Left lung (tissue), 4 donors: ENCODE measurements at regions not wholly inside any gene's neighbourhood (a gene's known extent, or its start where the extent isn't known, plus 50 kb on each side); places are given as distances from the start of the nearest gene placed in this dataset.

ENCODE experiments used
- ATAC-seq: fragments of 200-7000 bp; cut with Tn5 transposase; one replicate; pipeline ENCODE4 v1.9.1; 2020; ENCODE audit warnings: moderate library complexity
- DNase-seq, 4 donors: peaks; one replicate each; pipeline ENCODE4 v3.0.0-alpha.2; 2013 to 2020
- H3K27ac ChIP-seq, 2 donors: fragments of 200-600 bp; sonication (generic) in 1 of 2; one replicate each; pipeline versions ENCODE4 v1.5.0 to v1.8.0; 2020 to 2021
- H3K27me3 ChIP-seq, 2 donors: fragments of 200-600 bp; sonication (generic) in 1 of 2; one replicate each; pipeline versions ENCODE4 v1.5.0 to v1.8.0; 2020 to 2021
- H3K36me3 ChIP-seq, 2 donors: fragments of 200-600 bp; sonication (generic) in 1 of 2; one replicate each; pipeline versions ENCODE4 v1.5.0 to v1.8.0; 2020 to 2021
- H3K4me1 ChIP-seq, 2 donors: fragments of 200-600 bp; one replicate each; pipeline ENCODE4 v1.8.0; 2021
- H3K4me3 ChIP-seq, 2 donors: fragments of 200-600 bp; sonication (generic) in 1 of 2; one replicate each; pipeline versions ENCODE4 v1.5.0 to v1.8.0; 2020 to 2021; ENCODE audit warnings: mild to moderate bottlenecking in 1 of 2
- H3K9me3 ChIP-seq, 2 donors: fragments of 200-600 bp; sonication (generic) in 1 of 2; one replicate each; pipeline versions ENCODE4 v1.5.0 to v1.8.0; 2020 to 2021
- CTCF ChIP-seq, 2 donors: fragments of 200-600 bp; sonication (generic) in 1 of 2; IDR thresholded peaks; one replicate each; pipeline versions ENCODE4 v1.5.0 to v1.8.0; 2021; ENCODE audit warnings: antibody characterized with exemption in 2 of 2
- intact Hi-C, 2 donors: fragments of 100-400 bp; cut with DNase I; formaldehyde crosslinking; loops; one replicate each; pipeline versions ENCODE4 v1.11.2 to v1.14.2; 2022
- donor health status: DM: no; HTN: yes; CAD: no.
- donor health status: DM: no; HTN: no; CAD: no.

GRCh38 chr12:127716166-127716565, 550.8 kb upstream of the TMEM132C start:
- DNase-seq, result no peak
- intact Hi-C loops, result no loop called here
- no peak for TF ChIP-seq CTCF (IDR thresholded peaks at IDR 0.05)

GRCh38 chr12:127717278-127717677, 549.7 kb upstream of the TMEM132C start:
- DNase-seq (no peak), ATAC-seq (no peak)
- Histone ChIP-seq H3K4me1 (no peaks in the 10 kb centered on the region), H3K4me3 (no peak overlapping the region), H3K27me3 (peaks cover 0 to 6% of the 10 kb centered on the region in 2 donors), H3K27ac (no peak overlapping the region), H3K9me3 (no peaks in the 10 kb centered on the region), H3K36me3 (no peaks in the 10 kb centered on the region)
- no peak for TF ChIP-seq CTCF (IDR thresholded peaks at IDR 0.05)
- intact Hi-C loops, result no loop called here

More at GRCh38 chr12:127716166-127716565, 550.8 kb upstream of the TMEM132C start:
- no peak overlapping the region for H3K27ac ChIP-seq
- H3K4me3 ChIP-seq, result no peak overlapping the region
- no peaks in the 10 kb centered on the region for H3K4me1 ChIP-seq
- H3K9me3 ChIP-seq, result no peaks in the 10 kb centered on the region
- H3K36me3 ChIP-seq, result no peaks in the 10 kb centered on the region
- peaks cover 0 to 6% of the 10 kb centered on the region in 2 donors for H3K27me3 ChIP-seq
- no peak for ATAC-seq

- intact Hi-C loops, result no loop called here
- Histone ChIP-seq H3K4me1 (no peaks in the 10 kb centered on the region), H3K27me3 (no peaks in the 10 kb centered on the region), H3K36me3 (no peaks in the 10 kb centered on the region), H3K9me3 (no peaks in the 10 kb centered on the region), H3K27ac (no peak overlapping the region), H3K4me3 (no peak overlapping the region)
- ATAC-seq (no peak), DNase-seq (no peak)
- TF ChIP-seq CTCF (IDR thresholded peaks at IDR 0.05), result no peak
These were observed 546.6 kb upstream of the TMEM132C start for GRCh38 chr12:127720334-127720733.

GRCh38 chr12:127722611-127723010, 544.4 kb upstream of the TMEM132C start:
- H3K4me3 ChIP-seq, result no peak overlapping the region
- ATAC-seq, result no peak
- H3K27me3 ChIP-seq, result no peaks in the 10 kb centered on the region
- no peaks in the 10 kb centered on the region for H3K9me3 ChIP-seq
- DNase-seq, result no peak
- no peaks in the 10 kb centered on the region for H3K4me1 ChIP-seq
- intact Hi-C loops, result no loop called here
- no peaks in the 10 kb centered on the region for H3K36me3 ChIP-seq
- no peak overlapping the region for H3K27ac ChIP-seq
- no peak for TF ChIP-seq CTCF (IDR thresholded peaks at IDR 0.05)

GRCh38 chr12:127723251-127723650, 543.7 kb upstream of the TMEM132C start:
- H3K27ac ChIP-seq, result no peak overlapping the region
- no peaks in the 10 kb centered on the region for H3K9me3 ChIP-seq
- no peaks in the 10 kb centered on the region for H3K4me1 ChIP-seq
- intact Hi-C loops, result no loop called here
- no peaks in the 10 kb centered on the region for H3K36me3 ChIP-seq
- no peak for TF ChIP-seq CTCF (IDR thresholded peaks at IDR 0.05)
- no peak overlapping the region for H3K4me3 ChIP-seq
- ATAC-seq, result no peak
- no peak for DNase-seq
- no peaks in the 10 kb centered on the region for H3K27me3 ChIP-seq
